Peyer's patch (tissue), 4 donors: ENCODE measurements at regions not wholly inside any gene's neighbourhood (a gene's known extent, or its start where the extent isn't known, plus 50 kb on each side); places are given as distances from the start of the nearest gene placed in this dataset.

Source experiments
- DNase-seq, 3 donors: peaks; one replicate each; pipeline ENCODE4 v3.0.0-alpha.2; 2017 to 2019
- H3K27ac ChIP-seq, 4 donors: fragments of 200-600 bp; sonication (generic); one replicate each; pipeline ENCODE4 v1.5.1; 2016 to 2019
- H3K27me3 ChIP-seq, 2 donors: fragments of 200-600 bp; sonication (generic); one replicate each; pipeline ENCODE4 v1.5.1; 2019
- H3K36me3 ChIP-seq, 3 donors: fragments of 200-600 bp; sonication (generic); one replicate each; pipeline ENCODE4 v1.5.1; 2016 to 2019
- H3K4me1 ChIP-seq, 4 donors: fragments of 200-600 bp; sonication (generic); one replicate each; pipeline ENCODE4 v1.5.1; 2016 to 2019
- H3K4me3 ChIP-seq, 4 donors: fragments of 200-600 bp; sonication (generic); 1 replicate in 3 of 4; 2 replicates in 1 of 4; pipeline ENCODE4 v1.5.1; 2016 to 2019; ENCODE audit warnings: mild to moderate bottlenecking in 1 of 4
- H3K9me3 ChIP-seq, 4 donors: fragments of 200-600 bp; sonication (generic); one replicate each; pipeline ENCODE4 v1.5.1; 2016 to 2019; ENCODE audit warnings: mild to moderate bottlenecking in 1 of 4
- CTCF ChIP-seq, 6 experiments: fragments of 450-650 bp in 4 of 6; fragments of 200-600 bp in 2 of 6; sonication (generic) in 1 of 6; IDR thresholded peaks; one replicate each; pipeline ENCODE4 v1.5.1; 2017 to 2019; ENCODE audit warnings: antibody characterized with exemption in 6 of 6, mild to moderate bottlenecking in 3 of 6, moderate library complexity in 1 of 6
- POLR2A ChIP-seq, 2 donors: fragments of 450-650 bp; IDR thresholded peaks; one replicate each; pipeline ENCODE4 v1.5.1; 2017; ENCODE audit warnings: antibody characterized with exemption in 2 of 2, mild to moderate bottlenecking in 2 of 2, moderate library complexity in 2 of 2

GRCh38 chr9:32854271-32854670 is 70.9 kb downstream of the TMEM215 start:
- Histone ChIP-seq H3K9me3 (no peaks in the 10 kb centered on the region), H3K4me1 (no peaks in the 10 kb centered on the region), H3K27ac (no peak overlapping the region), H3K36me3 (no peaks in the 10 kb centered on the region), H3K27me3 (no peaks in the 10 kb centered on the region), H3K4me3 (no peak overlapping the region)
- no peak for DNase-seq
- TF ChIP-seq POLR2A (IDR thresholded peaks at IDR 0.05): no peak
- no peak for TF ChIP-seq CTCF (IDR thresholded peaks at IDR 0.05)

GRCh38 chr9:32855752-32856151 is 72.4 kb downstream of the TMEM215 start:
- no peaks in the 10 kb centered on the region for H3K4me1 ChIP-seq
- H3K27me3 ChIP-seq: no peaks in the 10 kb centered on the region
- TF ChIP-seq CTCF (IDR thresholded peaks at IDR 0.05) (no peak), POLR2A (IDR thresholded peaks at IDR 0.05) (no peak)
- H3K4me3 ChIP-seq: no peak overlapping the region
- H3K9me3 ChIP-seq: no peaks in the 10 kb centered on the region
- no peak overlapping the region for H3K27ac ChIP-seq
- H3K36me3 ChIP-seq: no peaks in the 10 kb centered on the region
- no peak for DNase-seq

- Histone ChIP-seq H3K9me3 (no peaks in the 10 kb centered on the region), H3K27ac (no peak overlapping the region), H3K27me3 (no peaks in the 10 kb centered on the region), H3K4me1 (no peaks in the 10 kb centered on the region), H3K36me3 (no peaks in the 10 kb centered on the region), H3K4me3 (no peak overlapping the region)
- DNase-seq: no peak
- no peak for TF ChIP-seq CTCF (IDR thresholded peaks at IDR 0.05)
- no peak for TF ChIP-seq POLR2A (IDR thresholded peaks at IDR 0.05)
These were observed 80.0 kb downstream of the TMEM215 start for GRCh38 chr9:32863291-32863690.

- Histone ChIP-seq H3K27ac (no peak overlapping the region), H3K4me3 (no peak overlapping the region), H3K27me3 (no peaks in the 10 kb centered on the region), H3K4me1 (no peaks in the 10 kb centered on the region), H3K9me3 (no peaks in the 10 kb centered on the region), H3K36me3 (no peaks in the 10 kb centered on the region)
- no peak for DNase-seq
- TF ChIP-seq POLR2A (IDR thresholded peaks at IDR 0.05) (no peak), CTCF (IDR thresholded peaks at IDR 0.05) (no peak)
These were observed 81.6 kb downstream of the TMEM215 start for GRCh38 chr9:32864971-32865370.

- no peaks in the 10 kb centered on the region for H3K36me3 ChIP-seq
- no peak for TF ChIP-seq POLR2A (IDR thresholded peaks at IDR 0.05)
- no peak for TF ChIP-seq CTCF (IDR thresholded peaks at IDR 0.05)
- no peaks in the 10 kb centered on the region for H3K27me3 ChIP-seq
- H3K4me3 ChIP-seq: no peak overlapping the region
- no peak for DNase-seq
- no peak overlapping the region for H3K27ac ChIP-seq
- no peaks in the 10 kb centered on the region for H3K9me3 ChIP-seq
- H3K4me1 ChIP-seq: no peaks in the 10 kb centered on the region
These were observed 82.9 kb downstream of the TMEM215 start for GRCh38 chr9:32866273-32866672.

GRCh38 chr9:32867026-32867425 is 83.7 kb downstream of the TMEM215 start:
- Histone ChIP-seq H3K27me3 (no peaks in the 10 kb centered on the region), H3K9me3 (no peaks in the 10 kb centered on the region), H3K36me3 (no peaks in the 10 kb centered on the region), H3K27ac (no peak overlapping the region), H3K4me1 (no peaks in the 10 kb centered on the region), H3K4me3 (no peak overlapping the region)
- no peak for DNase-seq
- TF ChIP-seq POLR2A (IDR thresholded peaks at IDR 0.05): no peak
- TF ChIP-seq CTCF (IDR thresholded peaks at IDR 0.05): no peak
